ENCODE measurements at regions not wholly inside any gene's neighbourhood (a gene's known extent, or its start where the extent isn't known, plus 50 kb on each side); places are given as distances from the start of the nearest gene placed in this dataset.

DNA sequence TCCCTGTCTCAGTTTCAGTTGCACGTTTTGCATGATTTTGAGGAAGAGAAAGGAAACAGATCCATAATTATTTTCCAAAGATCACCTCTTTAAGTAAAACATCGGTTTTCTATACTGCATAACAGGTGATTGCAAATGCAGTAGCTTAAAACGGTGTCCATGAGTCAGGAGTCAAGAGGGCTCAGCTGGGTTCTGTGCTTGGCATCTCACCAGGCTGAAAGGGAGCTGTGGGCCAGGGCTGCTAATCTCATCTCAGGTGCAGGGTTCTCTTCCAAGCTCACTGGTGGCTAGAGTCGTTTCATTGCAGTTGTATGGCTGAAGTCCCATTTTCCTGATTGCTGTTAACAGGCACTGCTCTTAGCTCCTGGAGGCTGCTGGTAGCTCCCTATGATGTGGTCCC is 57.0 kb upstream of the PRKCQ start:
- intact Hi-C loops (cut with micrococcal nuclease) = no loop called here
- no peak overlapping the region for H3K4me3 ChIP-seq (replicated peaks in 1 of 2; ENCODE audit: low read depth in 1 of 2, low read length in 2 of 2)
- RAD21 ChIA-PET (ENCODE audit: low non-redundant PET in 1 of 2, low total read pairs in 2 of 2, uncharacterized antibody in 2 of 2, unreplicated experiment in 2 of 2) = no interaction called here
- no peaks in the 10 kb centered on the region for H4K20me1 ChIP-seq (ENCODE audit: insufficient read depth)
- no peak for DNase-seq (ENCODE audit: low read depth, low spot score)
- POLR2A ChIA-PET = no interaction called here
- no peaks in the 10 kb centered on the region for H3K4me1 ChIP-seq (ENCODE audit: control insufficient read depth in 1 of 2, insufficient read depth in 2 of 2, low read length in 2 of 2)
- peaks cover 54% of the 10 kb centered on the region for H3K27me3 ChIP-seq (ENCODE audit: insufficient read depth, low read length)
- H3K9me3 ChIP-seq (ENCODE audit: control insufficient read depth in 1 of 2, insufficient read depth in 1 of 2, low read depth in 1 of 2, low read length in 2 of 2) = no peaks in the 10 kb centered on the region
- H3K36me3 ChIP-seq (ENCODE audit: control insufficient read depth in 1 of 2, insufficient read depth in 2 of 2, low read length in 2 of 2) = no peaks in the 10 kb centered on the region
- no peak for TF ChIP-seq EGR1 (IDR thresholded peaks at IDR 0.05; ENCODE audit: low read depth)
- no peak for TF ChIP-seq POLR2A (IDR thresholded peaks at IDR 0.05; ENCODE audit: borderline replicate concordance, extremely low read depth, insufficient read depth, insufficient read length)
- TF ChIP-seq RAD21 (IDR thresholded peaks at IDR 0.05; ENCODE audit: low read depth) = no peak
- TF ChIP-seq CEBPB (IDR thresholded peaks at IDR 0.05; ENCODE audit: low read depth) = no peak
- no peak for TF ChIP-seq SIN3A (IDR thresholded peaks at IDR 0.05; ENCODE audit: low read depth)
- TF ChIP-seq ZNF274 (IDR thresholded peaks at IDR 0.05; ENCODE audit: low read depth, low read length) = no peak
- TF ChIP-seq FOSL1 (IDR thresholded peaks at IDR 0.05; ENCODE audit: low read depth) = no peak
- TF ChIP-seq, protein P1, sequence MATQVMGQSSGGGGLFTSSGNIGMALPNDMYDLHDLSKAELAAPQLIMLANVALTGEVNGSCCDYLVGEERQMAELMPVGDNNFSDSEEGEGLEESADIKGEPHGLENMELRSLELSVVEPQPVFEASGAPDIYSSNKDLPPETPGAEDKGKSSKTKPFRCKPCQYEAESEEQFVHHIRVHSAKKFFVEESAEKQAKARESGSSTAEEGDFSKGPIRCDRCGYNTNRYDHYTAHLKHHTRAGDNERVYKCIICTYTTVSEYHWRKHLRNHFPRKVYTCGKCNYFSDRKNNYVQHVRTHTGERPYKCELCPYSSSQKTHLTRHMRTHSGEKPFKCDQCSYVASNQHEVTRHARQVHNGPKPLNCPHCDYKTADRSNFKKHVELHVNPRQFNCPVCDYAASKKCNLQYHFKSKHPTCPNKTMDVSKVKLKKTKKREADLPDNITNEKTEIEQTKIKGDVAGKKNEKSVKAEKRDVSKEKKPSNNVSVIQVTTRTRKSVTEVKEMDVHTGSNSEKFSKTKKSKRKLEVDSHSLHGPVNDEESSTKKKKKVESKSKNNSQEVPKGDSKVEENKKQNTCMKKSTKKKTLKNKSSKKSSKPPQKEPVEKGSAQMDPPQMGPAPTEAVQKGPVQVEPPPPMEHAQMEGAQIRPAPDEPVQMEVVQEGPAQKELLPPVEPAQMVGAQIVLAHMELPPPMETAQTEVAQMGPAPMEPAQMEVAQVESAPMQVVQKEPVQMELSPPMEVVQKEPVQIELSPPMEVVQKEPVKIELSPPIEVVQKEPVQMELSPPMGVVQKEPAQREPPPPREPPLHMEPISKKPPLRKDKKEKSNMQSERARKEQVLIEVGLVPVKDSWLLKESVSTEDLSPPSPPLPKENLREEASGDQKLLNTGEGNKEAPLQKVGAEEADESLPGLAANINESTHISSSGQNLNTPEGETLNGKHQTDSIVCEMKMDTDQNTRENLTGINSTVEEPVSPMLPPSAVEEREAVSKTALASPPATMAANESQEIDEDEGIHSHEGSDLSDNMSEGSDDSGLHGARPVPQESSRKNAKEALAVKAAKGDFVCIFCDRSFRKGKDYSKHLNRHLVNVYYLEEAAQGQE (IDR thresholded peaks at IDR 0.05; ENCODE audit: low read depth) = no peak
- TF ChIP-seq YY1 (IDR thresholded peaks at IDR 0.05; ENCODE audit: extremely low read depth, insufficient replicate concordance, low read depth, low read length) = no peak
- TF ChIP-seq, protein P2, sequence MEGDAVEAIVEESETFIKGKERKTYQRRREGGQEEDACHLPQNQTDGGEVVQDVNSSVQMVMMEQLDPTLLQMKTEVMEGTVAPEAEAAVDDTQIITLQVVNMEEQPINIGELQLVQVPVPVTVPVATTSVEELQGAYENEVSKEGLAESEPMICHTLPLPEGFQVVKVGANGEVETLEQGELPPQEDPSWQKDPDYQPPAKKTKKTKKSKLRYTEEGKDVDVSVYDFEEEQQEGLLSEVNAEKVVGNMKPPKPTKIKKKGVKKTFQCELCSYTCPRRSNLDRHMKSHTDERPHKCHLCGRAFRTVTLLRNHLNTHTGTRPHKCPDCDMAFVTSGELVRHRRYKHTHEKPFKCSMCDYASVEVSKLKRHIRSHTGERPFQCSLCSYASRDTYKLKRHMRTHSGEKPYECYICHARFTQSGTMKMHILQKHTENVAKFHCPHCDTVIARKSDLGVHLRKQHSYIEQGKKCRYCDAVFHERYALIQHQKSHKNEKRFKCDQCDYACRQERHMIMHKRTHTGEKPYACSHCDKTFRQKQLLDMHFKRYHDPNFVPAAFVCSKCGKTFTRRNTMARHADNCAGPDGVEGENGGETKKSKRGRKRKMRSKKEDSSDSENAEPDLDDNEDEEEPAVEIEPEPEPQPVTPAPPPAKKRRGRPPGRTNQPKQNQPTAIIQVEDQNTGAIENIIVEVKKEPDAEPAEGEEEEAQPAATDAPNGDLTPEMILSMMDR (IDR thresholded peaks at IDR 0.05 in 2 of 3, conservative IDR thresholded peaks at IDR 0.05 in 1 of 3; ENCODE audit: borderline replicate concordance in 1 of 3, insufficient read depth in 1 of 3, low read depth in 2 of 3, low read length in 2 of 3) = no peak
- no peak for TF ChIP-seq JUND (IDR thresholded peaks at IDR 0.05)
- no peak for TF ChIP-seq TCF7L2 (IDR thresholded peaks at IDR 0.05; ENCODE audit: borderline replicate concordance, extremely low read depth, insufficient read depth, insufficient read length)
- TF ChIP-seq, protein P3, sequence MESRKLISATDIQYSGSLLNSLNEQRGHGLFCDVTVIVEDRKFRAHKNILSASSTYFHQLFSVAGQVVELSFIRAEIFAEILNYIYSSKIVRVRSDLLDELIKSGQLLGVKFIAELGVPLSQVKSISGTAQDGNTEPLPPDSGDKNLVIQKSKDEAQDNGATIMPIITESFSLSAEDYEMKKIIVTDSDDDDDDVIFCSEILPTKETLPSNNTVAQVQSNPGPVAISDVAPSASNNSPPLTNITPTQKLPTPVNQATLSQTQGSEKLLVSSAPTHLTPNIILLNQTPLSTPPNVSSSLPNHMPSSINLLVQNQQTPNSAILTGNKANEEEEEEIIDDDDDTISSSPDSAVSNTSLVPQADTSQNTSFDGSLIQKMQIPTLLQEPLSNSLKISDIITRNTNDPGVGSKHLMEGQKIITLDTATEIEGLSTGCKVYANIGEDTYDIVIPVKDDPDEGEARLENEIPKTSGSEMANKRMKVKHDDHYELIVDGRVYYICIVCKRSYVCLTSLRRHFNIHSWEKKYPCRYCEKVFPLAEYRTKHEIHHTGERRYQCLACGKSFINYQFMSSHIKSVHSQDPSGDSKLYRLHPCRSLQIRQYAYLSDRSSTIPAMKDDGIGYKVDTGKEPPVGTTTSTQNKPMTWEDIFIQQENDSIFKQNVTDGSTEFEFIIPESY (IDR thresholded peaks at IDR 0.05; ENCODE audit: extremely low read depth, insufficient replicate concordance, low read length) = no peak
- TF ChIP-seq SRF (IDR thresholded peaks at IDR 0.05; ENCODE audit: low read depth) = no peak
- no peak for TF ChIP-seq ELF1 (IDR thresholded peaks at IDR 0.05; ENCODE audit: borderline replicate concordance, low read depth)
- no peak for TF ChIP-seq SP1 (IDR thresholded peaks at IDR 0.05; ENCODE audit: low read depth)
- no peak for TF ChIP-seq EZH2 (IDR thresholded peaks at IDR 0.05)
- CTCF ChIA-PET = interaction anchor here (1.9 kb wide), 1 partner anchor 11 kb away, joined by 5 read pairs; no protein-coding TSS in a partner anchor
- H2AFZ ChIP-seq (ENCODE audit: low read depth, low read length, poor library complexity, severe bottlenecking) = no peak overlapping the region
- H3K4me2 ChIP-seq (ENCODE audit: low read length) = no peak overlapping the region
- no peak overlapping the region for H3K9ac ChIP-seq (ENCODE audit: low read length)
- BruUV-seq (replicated peaks) = no TSS peak
- no peak overlapping the region for H3K27ac ChIP-seq (ENCODE audit: low read depth, low read length)
- H3K9me2 ChIP-seq (ENCODE audit: insufficient read depth) = no peaks in the 10 kb centered on the region
- ATAC-seq = no peak
- H3K79me2 ChIP-seq (ENCODE audit: insufficient read depth, low read length) = no peaks in the 10 kb centered on the region

Data from HCT116 (cell line).